ENCODE measurements at regions not wholly inside any gene's neighbourhood (a gene's known extent, or its start where the extent isn't known, plus 50 kb on each side); places are given as distances from the start of the nearest gene placed in this dataset.

DNA sequence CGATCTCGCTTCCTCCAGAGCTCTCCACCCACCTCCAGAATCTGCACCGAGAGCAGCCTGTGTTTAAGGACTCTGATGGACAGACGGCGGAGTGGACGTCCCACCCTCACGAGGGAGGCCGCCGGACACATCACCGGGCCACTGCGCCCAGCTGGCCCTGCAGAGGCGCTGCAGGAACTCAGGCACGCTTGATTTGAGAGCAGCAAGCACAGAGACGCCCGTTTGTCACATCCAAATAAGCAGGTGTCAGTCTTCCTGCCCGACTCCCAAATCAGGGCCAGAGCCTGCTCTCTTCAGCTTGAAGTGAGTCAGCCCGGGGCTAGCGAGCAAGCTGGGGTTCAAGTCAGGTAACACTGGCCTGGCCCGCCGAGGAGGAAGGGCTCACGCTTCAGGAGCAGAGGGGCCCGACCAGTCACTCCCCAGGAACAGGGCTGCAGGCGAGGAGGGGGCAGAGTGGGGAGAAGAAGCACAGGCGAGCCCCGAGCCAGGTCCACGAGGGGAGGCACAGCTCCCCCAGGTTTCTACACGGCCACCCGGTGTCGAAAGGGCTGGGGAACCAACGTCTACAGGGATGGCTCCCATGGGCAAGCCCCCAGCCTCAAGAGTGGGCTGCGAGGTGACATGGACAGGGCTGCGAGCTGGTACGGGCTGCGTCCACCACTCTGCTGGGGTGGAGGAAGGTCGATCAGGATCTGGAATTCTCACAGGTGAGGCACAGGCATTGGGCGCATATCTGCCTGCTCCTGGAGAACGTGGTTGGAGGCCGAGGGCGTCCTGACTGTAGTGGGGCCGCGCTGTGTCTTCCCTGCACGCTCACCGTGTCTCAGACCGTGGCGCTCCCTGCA is 52.5 kb upstream of the CTDP1 start:
- no peaks in the 10 kb centered on the region for H3K27me3 ChIP-seq (replicated peaks; ENCODE audit: control insufficient read depth, insufficient read depth, low read length)
- H3K36me3 ChIP-seq (ENCODE audit: control insufficient read depth, insufficient read depth, low read length), result no peaks in the 10 kb centered on the region
- DNase-seq (ENCODE audit: extremely low read depth, insufficient read length), result no peak
- no peak overlapping the region for H3K4me3 ChIP-seq (replicated peaks; ENCODE audit: low read depth, low read length)
- no peak for TF ChIP-seq CTCF (IDR thresholded peaks at IDR 0.05; ENCODE audit: insufficient read depth, low read length, poor library complexity, severe bottlenecking)

- no peaks in the 10 kb centered on the region for H3K27me3 ChIP-seq (replicated peaks; ENCODE audit: control insufficient read depth, insufficient read depth, low read length)
- TF ChIP-seq CTCF (IDR thresholded peaks at IDR 0.05; ENCODE audit: insufficient read depth, low read length, poor library complexity, severe bottlenecking), result no peak
- no peak for DNase-seq (ENCODE audit: extremely low read depth, insufficient read length)
Measured at GRCh38 chr18:79627750-79628294, 51.8 kb upstream of the CTDP1 start.

GRCh38 chr18:79628416-79629248 is 51.0 kb upstream of the CTDP1 start:
- no peak for TF ChIP-seq CTCF (IDR thresholded peaks at IDR 0.05; ENCODE audit: insufficient read depth, low read length, poor library complexity, severe bottlenecking)
- no peaks in the 10 kb centered on the region for H3K27me3 ChIP-seq (replicated peaks; ENCODE audit: control insufficient read depth, insufficient read depth, low read length)
- no peak overlapping the region for H3K4me3 ChIP-seq (replicated peaks; ENCODE audit: low read depth, low read length)
- DNase-seq (ENCODE audit: extremely low read depth, insufficient read length), result no peak
- no peaks in the 10 kb centered on the region for H3K36me3 ChIP-seq (ENCODE audit: control insufficient read depth, insufficient read depth, low read length)

More at GRCh38 chr18:79627750-79628294, 51.8 kb upstream of the CTDP1 start:
- H3K4me3 ChIP-seq (replicated peaks; ENCODE audit: low read depth, low read length), result no peak overlapping the region
- no peaks in the 10 kb centered on the region for H3K36me3 ChIP-seq (ENCODE audit: control insufficient read depth, insufficient read depth, low read length)

- TF ChIP-seq CTCF (IDR thresholded peaks at IDR 0.05; ENCODE audit: insufficient read depth, low read length, poor library complexity, severe bottlenecking), result no peak
- no peak for DNase-seq (ENCODE audit: extremely low read depth, insufficient read length)
- H3K4me3 ChIP-seq (replicated peaks; ENCODE audit: low read depth, low read length), result no peak overlapping the region
- H3K36me3 ChIP-seq (ENCODE audit: control insufficient read depth, insufficient read depth, low read length), result no peaks in the 10 kb centered on the region
- no peaks in the 10 kb centered on the region for H3K27me3 ChIP-seq (replicated peaks; ENCODE audit: control insufficient read depth, insufficient read depth, low read length)
Measured at GRCh38 chr18:79629249-79629558, 50.4 kb upstream of the CTDP1 start.

GRCh38 chr18:79629606-79630005 is 50.0 kb upstream of the CTDP1 start:
- TF ChIP-seq CTCF (IDR thresholded peaks at IDR 0.05; ENCODE audit: insufficient read depth, low read length, poor library complexity, severe bottlenecking), result no peak
- Histone ChIP-seq H3K36me3 (ENCODE audit: control insufficient read depth, insufficient read depth, low read length) (no peaks in the 10 kb centered on the region), H3K4me3 (replicated peaks; ENCODE audit: low read depth, low read length) (no peak overlapping the region), H3K27me3 (replicated peaks; ENCODE audit: control insufficient read depth, insufficient read depth, low read length) (no peaks in the 10 kb centered on the region)
- no peak for DNase-seq (ENCODE audit: extremely low read depth, insufficient read length)
